KG1 (cell line): ENCODE measurements at regions not wholly inside any gene's neighbourhood (a gene's known extent, or its start where the extent isn't known, plus 50 kb on each side); places are given as distances from the start of the nearest gene placed in this dataset.

Experiments
- DNase-seq: peaks from one replicate; lab custom pipeline; 2025; lab: John Stamatoyannopoulos, UW

DNA sequence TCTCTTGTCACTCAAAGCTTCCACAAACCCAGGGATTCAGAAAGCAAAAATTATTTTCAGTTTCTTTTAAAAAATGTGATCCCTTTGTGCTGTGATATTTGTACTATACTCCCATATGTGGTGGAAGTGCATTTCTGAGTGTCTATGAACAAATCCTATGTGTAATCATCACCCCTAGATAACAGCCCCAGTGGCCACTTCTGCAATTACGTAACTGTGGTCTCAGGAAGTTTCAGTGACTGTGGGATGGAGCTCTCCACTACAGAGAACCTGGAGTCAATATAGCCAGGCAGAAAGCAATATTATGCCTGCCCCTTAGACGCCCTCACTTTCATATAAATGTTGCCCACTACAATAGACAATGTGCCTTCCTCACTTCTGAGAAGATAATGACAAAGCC, 1101.7 kb upstream of the GHITM start:
- DNase-seq: no peak

DNA sequence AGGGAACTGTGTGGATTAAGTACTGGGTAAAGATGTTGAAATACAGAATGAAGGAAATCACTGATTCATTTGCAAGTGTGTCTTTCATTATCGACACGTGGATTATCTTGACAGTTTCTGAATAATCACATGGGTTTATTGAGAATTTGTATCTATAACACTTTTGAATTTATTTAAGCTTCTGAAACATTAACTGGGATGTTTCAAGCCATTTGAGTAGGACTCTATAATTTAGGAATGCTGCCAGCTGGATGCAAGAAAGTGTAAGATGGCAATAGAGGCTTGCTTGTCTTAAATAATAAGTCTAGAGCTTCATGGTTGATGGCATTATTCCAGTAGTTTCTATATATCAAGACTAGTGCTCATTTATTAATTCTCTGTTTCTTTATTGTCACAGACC, 1100.7 kb upstream of the GHITM start:
- no peak for DNase-seq

DNA sequence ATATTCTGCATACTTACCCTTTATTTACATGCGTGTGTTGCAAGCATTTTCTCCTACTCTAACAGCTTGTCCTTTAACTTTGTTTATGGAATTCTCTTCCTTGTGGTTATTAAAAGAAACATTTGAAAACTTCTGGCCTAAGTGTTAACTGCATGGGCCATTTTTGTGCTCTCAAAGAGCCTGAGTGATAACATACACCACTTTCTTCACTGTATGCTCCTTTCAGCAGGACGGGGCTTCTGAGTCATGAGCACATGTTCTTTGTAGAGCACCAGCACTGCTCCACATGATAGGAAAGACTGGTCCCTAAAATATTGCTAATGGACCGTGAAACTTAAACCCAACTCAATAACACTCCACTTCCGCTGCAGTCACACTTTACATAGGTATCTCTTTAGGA, 1093.6 kb upstream of the GHITM start:
- no peak for DNase-seq

DNA sequence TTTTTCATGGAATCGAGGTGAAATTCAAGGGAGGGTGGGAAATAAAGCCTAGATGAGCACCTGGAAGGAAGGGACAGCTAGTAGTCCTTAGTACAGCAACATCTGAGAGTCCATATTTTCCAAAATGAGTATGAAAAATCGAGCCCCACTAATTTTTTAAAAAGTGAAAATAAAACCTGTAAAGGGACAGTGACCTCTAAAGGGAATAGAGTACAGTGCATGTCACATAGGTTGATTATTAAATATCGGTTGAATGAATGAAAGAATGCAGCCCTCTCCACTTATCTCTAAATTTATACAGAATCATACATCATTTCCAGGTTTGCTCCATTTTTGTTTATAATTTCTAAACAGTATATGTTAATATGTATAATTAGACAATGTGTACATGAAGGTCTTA, 1088.5 kb upstream of the GHITM start:
- DNase-seq: no peak

DNA sequence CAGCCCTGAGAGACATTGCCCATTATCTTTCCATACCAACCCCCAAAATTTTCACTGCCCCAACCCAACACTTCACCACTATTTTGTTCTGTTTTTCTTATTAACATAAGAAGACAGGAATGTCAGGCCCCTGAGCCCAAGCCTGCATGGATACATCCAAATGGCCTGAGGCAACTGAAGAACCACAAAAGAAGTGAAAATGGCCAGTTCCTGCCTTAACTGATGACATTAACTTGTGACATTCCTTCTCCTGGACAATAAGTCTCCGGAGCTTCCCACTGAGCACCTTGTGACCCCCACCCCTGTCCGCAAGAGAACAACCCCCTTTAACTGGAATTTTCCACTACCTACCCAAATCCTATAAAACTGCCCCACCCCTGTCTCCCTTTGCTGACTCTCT, 1076.4 kb upstream of the GHITM start:
- DNase-seq: no peak

DNA sequence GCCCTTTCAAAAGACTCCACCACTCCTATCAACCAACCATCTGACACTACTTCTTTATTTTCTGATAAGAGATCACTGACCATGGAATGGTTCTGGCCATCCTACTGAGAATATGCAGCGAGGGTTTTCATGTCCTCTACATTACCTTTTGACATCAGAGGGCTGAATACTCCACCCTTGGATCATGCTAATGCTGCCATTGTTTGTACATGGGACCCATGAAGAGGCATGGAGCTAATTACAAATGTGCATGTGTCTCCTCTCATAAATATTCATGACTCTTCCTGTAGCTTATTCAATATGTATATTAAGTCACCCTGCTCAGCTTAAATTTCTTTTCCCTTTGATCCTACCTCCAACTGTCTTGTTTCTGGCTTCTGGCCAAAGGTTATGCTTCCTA, 1065.8 kb upstream of the GHITM start:
- no peak for DNase-seq

DNA sequence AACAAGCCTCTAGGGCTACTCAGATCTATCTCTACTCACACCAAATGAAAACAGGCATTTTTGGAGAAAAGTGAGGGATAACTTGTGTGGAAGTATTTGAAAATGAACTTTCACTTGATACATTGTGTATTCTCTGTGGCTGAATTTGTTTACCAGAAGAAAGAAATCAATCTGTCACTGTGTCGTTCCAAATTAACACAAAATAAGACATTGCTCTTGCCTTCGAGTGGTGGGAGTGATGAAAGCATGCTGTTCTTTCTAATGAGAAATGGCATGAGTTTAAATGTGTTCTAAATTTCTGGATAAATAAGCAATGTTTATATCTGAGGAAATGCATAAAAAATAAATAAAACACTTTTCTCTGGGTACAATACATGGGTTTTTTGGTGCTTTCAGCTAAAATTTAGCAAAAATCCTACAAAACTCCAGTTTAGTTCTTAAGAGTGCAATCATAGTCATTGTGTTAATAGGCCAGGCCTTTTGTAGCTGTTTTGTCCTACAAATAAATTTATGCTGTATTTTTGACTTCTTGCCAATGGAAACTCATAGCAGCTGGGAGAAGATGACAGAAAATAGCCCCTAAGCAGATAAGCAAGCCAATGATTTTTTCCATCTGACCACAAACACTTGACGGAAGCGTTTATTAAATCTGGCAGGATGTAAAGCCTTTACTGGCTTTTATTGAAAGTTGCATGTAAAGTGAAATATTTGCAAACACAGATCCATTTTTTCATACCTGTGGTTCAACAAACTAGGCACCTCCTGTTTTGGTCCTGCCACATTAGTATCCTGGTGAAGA, 1064.1 kb upstream of the GHITM start:
- DNase-seq: no peak

DNA sequence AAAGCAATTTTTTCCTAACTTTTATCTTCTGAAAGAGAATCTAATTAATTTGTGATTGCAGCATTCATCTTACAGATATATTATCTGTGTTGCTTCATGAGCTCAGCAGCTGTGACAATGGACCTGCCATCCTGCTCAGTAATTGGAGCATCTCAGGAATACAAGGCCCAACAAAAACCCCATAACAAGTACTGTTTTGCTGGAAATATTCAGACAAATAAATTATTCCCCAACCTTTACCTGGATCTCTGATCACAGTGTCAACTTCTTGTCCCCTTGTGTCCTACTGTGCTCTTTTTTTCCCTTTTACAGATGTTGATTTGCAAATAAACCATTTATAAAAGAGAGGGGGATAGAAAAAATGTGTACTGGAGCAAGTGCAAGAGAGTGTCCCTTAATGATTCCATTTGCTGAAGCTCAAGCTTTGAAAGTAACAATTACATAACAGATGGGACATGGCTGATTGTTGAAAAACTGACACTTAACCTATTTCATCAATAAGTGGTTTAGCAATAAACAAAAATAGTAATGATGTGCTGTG, 1063.4 kb upstream of the GHITM start:
- DNase-seq: no peak

DNA sequence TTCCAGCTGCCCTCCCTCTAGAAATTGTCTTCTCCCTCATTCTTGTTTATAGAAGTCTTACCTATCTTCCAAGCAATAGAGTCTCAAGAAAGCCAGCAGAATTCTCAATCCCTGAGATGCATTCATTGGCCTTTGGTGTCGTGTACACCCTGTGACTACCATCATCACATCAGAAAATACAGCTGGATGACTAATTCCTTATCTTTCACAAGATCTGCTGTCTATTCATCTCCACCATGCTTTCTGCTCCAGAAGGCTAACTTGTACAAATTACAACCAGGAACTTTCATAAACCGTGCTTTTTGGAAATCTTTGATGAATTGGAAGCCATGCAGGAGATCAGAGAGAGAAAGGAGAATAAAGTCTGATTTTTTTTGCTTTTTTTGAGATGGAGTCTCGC, 1062.9 kb upstream of the GHITM start:
- DNase-seq: no peak

DNA sequence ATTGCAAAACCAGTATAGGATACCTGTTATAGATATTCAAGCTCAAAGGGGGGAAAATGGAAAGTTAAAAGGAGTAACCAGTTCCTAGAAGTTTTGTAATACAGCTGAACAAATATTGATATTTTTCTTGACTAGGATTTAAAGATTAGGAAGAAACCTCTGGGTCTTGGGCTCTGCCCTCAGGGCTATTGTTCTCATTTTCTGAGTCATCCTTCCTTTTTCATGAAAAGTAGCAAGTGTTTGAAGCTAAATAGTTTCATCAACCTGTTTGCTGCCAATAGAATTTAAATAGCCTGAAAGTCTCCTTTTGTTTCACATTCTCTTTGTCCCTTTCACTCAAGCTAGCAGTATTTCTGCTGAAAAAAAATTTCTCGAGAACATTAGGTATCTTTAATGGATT, 1061.1 kb upstream of the GHITM start:
- no peak for DNase-seq

DNA sequence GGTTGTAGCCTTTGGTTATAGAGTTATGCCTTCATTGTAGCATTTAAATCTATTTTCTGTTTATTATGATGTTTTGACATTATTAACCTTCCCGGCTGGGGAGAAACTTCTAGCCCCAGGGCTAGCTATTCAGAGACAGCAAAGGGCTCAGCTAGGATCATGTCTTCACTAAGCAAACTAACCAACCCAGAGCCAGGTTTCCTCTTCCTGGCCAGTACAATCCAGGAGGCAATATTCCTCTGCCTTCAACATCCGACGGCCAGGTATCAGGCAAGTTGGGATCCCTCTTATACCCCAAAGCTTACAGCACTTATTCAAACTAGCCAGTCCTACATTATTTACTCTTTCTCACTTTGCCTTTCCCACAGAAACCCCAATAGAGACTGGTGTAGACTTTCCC, 1060.7 kb upstream of the GHITM start:
- DNase-seq: no peak

DNA sequence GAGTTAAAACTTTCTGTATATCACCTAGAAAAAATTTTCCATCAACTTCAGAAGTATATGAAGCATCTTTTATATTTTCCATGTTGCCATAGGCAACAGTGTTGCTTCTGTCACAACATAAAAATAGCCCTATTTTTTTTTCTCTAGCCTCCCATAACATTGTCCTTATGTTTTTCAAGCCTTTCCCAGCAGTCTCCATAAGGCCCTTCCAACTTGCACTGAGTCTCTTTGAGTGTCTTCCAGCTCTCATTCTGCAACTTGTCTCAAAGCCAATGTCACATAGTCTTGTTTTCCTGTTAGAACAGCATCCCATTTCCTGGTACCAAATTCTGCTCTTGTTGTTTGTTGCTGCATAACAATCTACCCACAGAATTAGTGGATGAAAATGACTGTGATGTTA, 1055.5 kb upstream of the GHITM start:
- no peak for DNase-seq

DNA sequence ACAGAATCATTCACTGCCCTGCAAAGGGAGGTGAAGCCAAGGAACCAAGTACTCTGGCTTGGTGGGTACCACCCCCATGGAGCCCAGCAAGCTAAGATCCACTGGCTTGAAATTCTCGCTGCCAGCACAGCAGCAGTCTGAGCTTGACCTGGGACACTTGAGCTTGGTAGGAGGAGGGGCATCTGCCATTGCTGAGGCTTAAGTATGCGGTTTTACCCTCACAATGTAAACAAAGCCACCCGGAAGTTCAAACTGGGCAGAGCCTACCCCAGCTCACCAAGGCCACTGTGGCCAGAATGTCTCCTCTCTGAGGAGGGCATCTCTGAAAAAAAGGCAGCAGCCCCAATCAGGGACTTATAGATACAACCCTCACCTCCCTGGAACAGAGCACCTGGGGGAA, 1050.0 kb upstream of the GHITM start:
- DNase-seq: no peak

DNA sequence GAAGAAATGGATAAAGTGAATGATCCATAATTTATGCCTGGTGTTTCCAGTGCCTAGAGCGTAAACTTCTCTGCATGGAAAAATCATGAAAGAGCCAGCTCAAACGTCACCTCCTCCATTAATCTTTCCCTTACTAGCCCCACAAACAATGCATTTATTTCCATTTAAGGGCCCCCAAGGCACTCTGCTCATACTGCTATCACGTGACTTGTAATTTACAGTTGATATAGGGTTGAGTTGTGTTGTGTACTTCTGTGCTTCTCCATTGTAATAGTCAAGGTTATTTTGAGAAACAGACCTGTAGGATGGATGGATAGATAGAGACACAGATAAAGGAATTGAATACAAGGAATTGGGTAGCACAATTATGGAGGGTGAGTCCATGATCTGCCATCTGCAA, 1034.7 kb upstream of the GHITM start:
- no peak for DNase-seq

DNA sequence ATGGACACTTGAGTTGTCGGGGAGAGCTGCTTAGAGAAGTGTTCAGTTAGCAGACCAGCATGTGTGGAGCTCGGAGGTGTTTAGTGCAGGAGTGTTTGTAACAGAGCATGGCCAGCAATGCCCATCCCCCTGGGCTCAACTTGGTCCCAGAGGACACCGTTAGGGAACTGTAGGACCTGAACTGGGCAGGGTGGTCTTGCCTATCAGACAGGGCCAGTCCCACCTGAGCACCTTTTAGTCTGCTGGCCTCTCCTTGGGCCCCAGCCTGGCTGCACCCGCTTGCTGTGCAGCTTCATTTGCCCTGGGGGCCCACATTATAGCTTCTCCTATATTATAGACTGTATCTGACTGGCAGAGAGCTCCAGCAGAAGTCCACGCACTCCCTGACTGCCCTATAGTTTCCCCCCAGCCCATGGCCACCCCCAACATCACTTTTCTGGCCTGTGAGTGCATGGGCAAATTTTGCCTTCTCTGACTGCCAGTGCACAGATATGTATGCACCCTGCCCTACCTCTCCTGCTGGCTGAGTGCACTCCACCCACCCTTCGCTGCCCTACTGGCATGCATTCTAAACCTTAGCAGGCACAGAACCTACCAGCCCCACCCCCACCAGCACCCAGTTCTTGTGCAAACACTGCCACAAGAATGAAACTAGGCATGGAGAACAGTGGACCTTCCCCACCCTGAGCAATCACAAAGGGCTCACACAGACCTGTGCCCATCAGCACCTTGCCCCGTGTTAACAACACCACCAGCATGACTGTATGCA, 1030.6 kb upstream of the GHITM start:
- DNase-seq: no peak

DNA sequence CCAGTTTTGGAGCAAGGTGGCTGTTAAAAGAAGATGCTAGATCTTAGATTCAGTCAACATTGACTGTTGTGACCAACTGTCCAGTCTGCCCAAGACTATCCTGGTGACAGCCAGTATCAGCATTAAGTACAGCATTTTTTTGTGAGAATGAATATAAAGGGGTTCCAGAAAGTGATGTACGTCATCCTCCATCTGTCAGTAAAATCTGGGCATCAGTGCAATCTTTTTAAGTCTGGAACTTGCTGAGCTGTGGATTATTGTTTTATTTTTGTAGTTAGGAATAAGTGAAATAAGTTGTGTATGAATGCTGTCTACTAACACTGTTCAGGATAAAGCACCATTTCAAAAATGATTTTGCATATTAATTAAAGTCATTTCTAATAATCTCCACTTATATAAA, 1020.0 kb upstream of the GHITM start:
- no peak for DNase-seq

DNA sequence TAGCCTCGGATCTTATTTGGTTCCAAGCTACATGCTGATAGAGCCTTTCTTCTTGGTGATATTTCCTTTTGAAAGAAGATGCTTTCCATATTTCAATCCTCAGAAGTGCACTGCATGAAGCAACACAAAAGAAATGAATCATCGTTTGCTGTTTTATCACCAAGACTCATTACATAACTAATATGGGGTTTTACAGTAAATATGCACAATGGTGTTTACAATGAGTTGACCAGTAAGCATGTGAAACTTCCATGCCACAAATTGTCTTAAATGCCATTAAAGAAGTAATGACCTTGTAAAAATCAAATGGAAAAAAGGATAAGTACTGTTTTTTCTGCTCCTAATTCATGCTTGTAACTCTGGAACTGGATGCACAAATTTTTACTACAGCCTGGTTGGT, 1017.0 kb upstream of the GHITM start:
- no peak for DNase-seq

DNA sequence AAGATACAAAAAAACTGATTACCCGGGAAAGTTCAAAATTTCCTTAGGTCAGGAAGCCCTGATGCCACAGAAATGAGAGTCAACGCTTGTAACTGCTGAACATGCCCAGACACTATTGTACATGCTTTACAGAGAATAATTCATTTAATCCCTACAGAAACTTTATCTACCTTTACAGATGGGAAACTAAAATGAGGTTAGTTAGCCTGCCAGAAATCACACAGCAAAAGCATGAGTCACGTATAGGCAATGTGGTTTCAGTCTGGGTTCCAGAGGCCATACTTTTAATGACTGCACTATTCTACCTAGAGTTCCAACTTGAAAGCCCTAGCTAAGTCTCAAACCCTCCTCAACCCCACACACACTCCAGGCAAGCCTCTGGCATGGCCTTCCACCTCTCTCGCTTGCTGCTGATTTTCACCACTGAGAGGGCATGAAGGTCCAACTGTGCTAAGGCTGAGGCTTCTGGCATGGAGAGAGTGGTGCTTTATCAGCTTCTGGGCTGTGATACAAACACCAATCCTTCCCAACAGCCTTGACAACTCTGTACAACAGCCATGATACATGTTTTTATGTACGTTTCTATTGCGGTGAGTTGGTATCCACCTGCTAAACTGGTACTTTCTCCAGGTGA, 1011.2 kb upstream of the GHITM start:
- DNase-seq: no peak

DNA sequence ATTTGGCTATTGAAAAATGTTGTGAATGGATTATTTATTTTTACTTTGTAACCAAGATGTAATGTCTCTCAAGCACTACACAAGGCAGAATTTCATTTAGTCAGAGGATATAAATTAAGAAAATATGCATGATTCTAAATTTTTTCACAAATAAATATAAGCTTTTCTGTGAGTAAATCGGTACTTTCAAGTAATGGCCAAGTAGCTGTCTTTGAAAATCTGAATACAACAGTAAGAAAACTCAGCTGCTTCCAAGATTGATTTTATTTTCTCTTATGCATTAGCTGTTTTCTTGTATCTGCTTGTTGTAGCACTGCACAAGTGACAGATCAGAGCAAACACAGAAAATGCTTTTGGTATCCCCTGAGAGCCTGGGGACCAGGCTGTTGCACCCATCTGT, 998.5 kb upstream of the GHITM start:
- no peak for DNase-seq

DNA sequence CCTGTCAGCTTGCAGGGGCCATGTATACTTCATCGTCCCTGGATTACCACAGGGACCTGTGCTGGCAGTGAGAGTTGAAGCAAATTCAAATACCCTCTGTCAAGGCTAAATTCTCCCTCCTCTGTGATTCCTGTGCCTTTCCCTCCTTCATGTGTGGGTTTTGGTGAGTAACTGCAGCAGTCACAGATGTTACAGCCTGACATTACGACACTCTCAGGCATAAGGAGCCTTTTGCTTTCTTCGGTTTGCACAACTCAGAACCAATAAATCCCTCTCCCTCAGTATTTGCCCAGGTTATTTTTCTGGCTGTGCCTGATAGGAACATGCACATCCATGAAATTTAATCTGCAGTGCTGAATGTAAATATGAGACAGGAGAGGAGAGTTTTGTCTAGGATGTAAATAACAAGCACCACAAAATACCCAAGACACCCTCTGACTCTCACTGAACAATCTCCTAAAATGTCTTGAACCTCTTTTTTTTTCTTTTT, 997.2 kb upstream of the GHITM start:
- no peak for DNase-seq

DNA sequence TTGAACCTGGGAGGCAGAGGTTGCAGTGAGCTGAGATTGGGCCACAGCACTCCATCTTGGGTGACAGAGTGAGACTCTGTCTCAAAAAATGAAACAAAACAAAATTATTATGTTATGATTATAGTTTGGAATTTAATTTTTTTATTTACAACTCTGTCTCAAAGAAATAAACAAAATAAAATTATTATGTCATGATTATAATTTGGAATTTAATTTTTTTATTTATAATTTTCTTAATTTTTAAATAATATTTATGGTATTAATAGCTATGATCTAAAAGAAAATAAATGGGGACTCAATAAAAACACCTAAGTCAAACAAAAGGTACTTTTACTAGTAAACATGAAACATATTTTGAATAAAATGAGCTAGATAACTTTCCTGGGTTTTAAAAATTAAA, 994.8 kb upstream of the GHITM start:
- DNase-seq: no peak

DNA sequence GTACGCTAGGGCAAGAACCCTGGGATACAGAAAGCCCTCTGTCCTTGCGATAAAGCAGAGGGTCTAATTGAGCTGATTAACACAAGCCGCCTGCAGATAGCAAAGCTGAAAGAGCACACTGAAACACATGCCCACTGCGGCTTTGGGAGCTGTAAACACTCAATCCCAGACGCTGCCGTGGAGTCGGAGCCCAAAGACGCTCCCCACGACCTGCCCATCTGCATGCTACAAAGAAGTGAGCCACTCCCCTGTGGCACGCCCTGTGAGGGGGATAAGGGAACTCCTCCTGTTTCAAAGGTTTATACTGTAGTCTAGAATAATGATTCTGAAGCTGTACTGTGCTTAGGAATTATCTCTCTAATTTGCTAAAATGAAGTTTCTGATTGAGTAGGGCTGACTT, 985.6 kb upstream of the GHITM start:
- no peak for DNase-seq

DNA sequence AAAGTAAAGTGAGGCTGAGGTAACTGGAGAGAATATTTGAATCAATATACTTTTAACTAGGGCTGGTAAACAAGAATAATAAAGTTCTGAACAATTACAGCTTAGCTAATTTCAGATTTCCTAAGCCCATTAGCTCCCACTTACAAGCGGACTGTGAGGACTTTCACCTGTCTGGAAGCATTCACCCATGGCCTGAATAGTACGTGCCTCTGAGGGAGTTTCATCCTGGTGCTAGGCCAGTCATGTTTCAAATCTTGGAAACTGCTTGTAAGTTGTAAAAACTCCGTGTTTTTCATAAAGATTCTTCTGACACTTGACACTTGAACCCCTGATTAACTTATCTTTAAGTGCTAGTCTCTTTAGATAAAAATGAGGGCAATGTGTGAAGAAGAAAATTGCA, 975.2 kb upstream of the GHITM start:
- DNase-seq: no peak
